Mesenchymal stem cell (in vitro differentiated cells and primary cell): ENCODE measurements at regions not wholly inside any gene's neighbourhood (a gene's known extent, or its start where the extent isn't known, plus 50 kb on each side); places are given as distances from the start of the nearest gene placed in this dataset.

Experiments
- DNase-seq: peaks from one replicate; pipeline ENCODE4 v3.0.0-alpha.2; 2013
- H2AFZ ChIP-seq: one replicate; pipeline ENCODE4 v1.6.1; 2013; ENCODE audit warnings: low read depth, mild to moderate bottlenecking, control low read depth, inconsistent platforms, low read length, moderate library complexity
- H2AK5ac ChIP-seq: 2 replicates; pipeline ENCODE4 v1.6.1; 2013; ENCODE audit warnings: low read length, moderate library complexity, mild to moderate bottlenecking, inconsistent platforms; ENCODE audit not compliant: severe bottlenecking
- H2BK120ac ChIP-seq: one replicate; pipeline ENCODE4 v1.6.1; 2013; ENCODE audit warnings: low read depth, mild to moderate bottlenecking, inconsistent platforms, low read length, moderate library complexity
- H2BK12ac ChIP-seq, 2 experiments: one replicate each; pipeline ENCODE4 v1.6.1; 2013; ENCODE audit warnings: inconsistent platforms in 2 of 2, low read length in 2 of 2, mild to moderate bottlenecking in 2 of 2, moderate library complexity in 2 of 2, control low read depth in 1 of 2
- H2BK15ac ChIP-seq: one replicate; pipeline ENCODE4 v1.6.1; 2013; ENCODE audit warnings: mild to moderate bottlenecking, low read depth, inconsistent platforms; ENCODE audit not compliant: poor library complexity, severe bottlenecking
- H2BK5ac ChIP-seq: 2 replicates; pipeline ENCODE4 v1.6.1; 2013; ENCODE audit warnings: low read depth, mild to moderate bottlenecking, low read length, control low read depth, inconsistent platforms; ENCODE audit not compliant: poor library complexity, severe bottlenecking
- H3K14ac ChIP-seq, 2 experiments: one replicate each; pipeline ENCODE4 v1.6.1; 2013; ENCODE audit warnings: inconsistent platforms in 2 of 2, low read length in 2 of 2, control low read depth in 1 of 2, mild to moderate bottlenecking in 1 of 2, moderate library complexity in 1 of 2
- H3K18ac ChIP-seq, 2 experiments: one replicate each; pipeline ENCODE4 v1.6.1; 2013; ENCODE audit warnings: inconsistent platforms in 2 of 2, low read length in 2 of 2, control low read depth in 1 of 2, low read depth in 1 of 2, mild to moderate bottlenecking in 1 of 2
- H3K23ac ChIP-seq, 2 experiments: one replicate each; pipeline ENCODE4 v1.6.1; 2013; ENCODE audit warnings: inconsistent platforms in 2 of 2, low read length in 2 of 2, mild to moderate bottlenecking in 2 of 2, moderate library complexity in 2 of 2, control low read depth in 1 of 2
- H3K27ac ChIP-seq: 2 replicates; pipeline ENCODE4 v1.5.1; 2013; ENCODE audit warnings: mild to moderate bottlenecking, moderate library complexity, low read length, control low read depth, inconsistent platforms; ENCODE audit not compliant: poor library complexity, severe bottlenecking
- H3K27me3 ChIP-seq, 2 experiments: 2 replicates each; pipeline versions ENCODE4 v1.6.1 to v1.7.0; 2013; ENCODE audit warnings: low read length in 2 of 2, mild to moderate bottlenecking in 2 of 2, moderate library complexity in 2 of 2, control low read depth in 1 of 2, inconsistent platforms in 1 of 2; ENCODE audit not compliant: control insufficient read depth in 1 of 2, insufficient read depth in 1 of 2
- H3K36me3 ChIP-seq, 2 experiments: 2 replicates each; pipeline versions ENCODE4 v1.6.1 to v1.7.0; 2013; ENCODE audit warnings: low read length in 2 of 2, control low read depth in 1 of 2, inconsistent platforms in 1 of 2, low read depth in 1 of 2, mild to moderate bottlenecking in 1 of 2; ENCODE audit not compliant: insufficient read depth in 2 of 2, control insufficient read depth in 1 of 2
- H3K4ac ChIP-seq, 2 experiments: one replicate each; pipeline ENCODE4 v1.6.1; 2013; ENCODE audit warnings: inconsistent platforms in 2 of 2, low read length in 2 of 2, mild to moderate bottlenecking in 2 of 2, moderate library complexity in 2 of 2, control low read depth in 1 of 2, low read depth in 1 of 2
- H3K4me1 ChIP-seq: 2 replicates; pipeline ENCODE4 v1.6.1; 2013; ENCODE audit warnings: low read depth, low read length, control low read depth; ENCODE audit not compliant: control insufficient read depth, insufficient read depth
- H3K4me2 ChIP-seq: 2 replicates; pipeline ENCODE4 v1.6.1; 2013; ENCODE audit warnings: low read length, mild to moderate bottlenecking, inconsistent platforms; ENCODE audit not compliant: poor library complexity, severe bottlenecking
- H3K4me3 ChIP-seq, 2 experiments: 2 replicates each; pipeline versions ENCODE4 v1.5.1 to v1.7.0; 2013; ENCODE audit warnings: low read length in 2 of 2, mild to moderate bottlenecking in 2 of 2, control low read depth in 1 of 2, low read depth in 1 of 2; ENCODE audit not compliant: insufficient read depth in 1 of 2
- H3K79me1 ChIP-seq: replicated peaks from 2 replicates; pipeline ENCODE4 v1.6.1; 2013; ENCODE audit warnings: mild to moderate bottlenecking, control low read depth, low read length, inconsistent platforms; ENCODE audit not compliant: poor library complexity, severe bottlenecking
- H3K9ac ChIP-seq: 2 replicates; pipeline ENCODE4 v1.7.0; 2013; ENCODE audit warnings: mild to moderate bottlenecking, low read length, moderate library complexity
- H3K9me3 ChIP-seq: 2 replicates; pipeline ENCODE4 v1.7.0; 2013; ENCODE audit warnings: mild to moderate bottlenecking, low read length; ENCODE audit not compliant: control insufficient read depth
- H4K8ac ChIP-seq: one replicate; pipeline ENCODE4 v1.6.1; 2013; ENCODE audit warnings: inconsistent platforms, mild to moderate bottlenecking, low read length, moderate library complexity
- H4K91ac ChIP-seq: one replicate; pipeline ENCODE4 v1.6.1; 2013; ENCODE audit warnings: mild to moderate bottlenecking, low read length, inconsistent platforms
- WGBS: methylation state at CpG from one replicate; pipeline ENCODE4 v1.1.7; 2013; ENCODE audit warnings: mixed read lengths; 5-methylcytosine and 5-hydroxymethylcytosine counted together

- Histone ChIP-seq H2BK12ac (no peak overlapping the region), H3K4me2 (no peak overlapping the region), H3K9me3 (no peaks in the 10 kb centered on the region), H3K9ac (no peak overlapping the region), H2BK120ac (no peak overlapping the region), H2AK5ac (no peak overlapping the region), H3K79me1 (no peaks in the 10 kb centered on the region), H3K23ac (no peak overlapping the region), H3K14ac (no peak overlapping the region), H2AFZ (no peak overlapping the region), H2BK15ac (no peak overlapping the region), H3K36me3 (no peaks in the 10 kb centered on the region), H3K4ac (no peak overlapping the region), H3K4me3 (no peak overlapping the region), H4K8ac (no peak overlapping the region), H2BK5ac (no peak overlapping the region), H4K91ac (no peak overlapping the region), H3K27me3 (no peaks in the 10 kb centered on the region), H3K18ac (no peak overlapping the region), H3K4me1 (peaks cover 2% of the 10 kb centered on the region), H3K27ac (no peak overlapping the region)
- WGBS = 100% methylated on average over 3 of the region's 5 CpGs
- no peak for DNase-seq
These were observed 68.0 kb upstream of the HMGA2 start for GRCh38 chr12:65756267-65756666.

- no peak overlapping the region for H3K4ac ChIP-seq
- peaks cover 2% of the 10 kb centered on the region for H3K4me1 ChIP-seq
- no peak overlapping the region for H2BK15ac ChIP-seq
- H3K9me3 ChIP-seq = no peaks in the 10 kb centered on the region
- H3K4me2 ChIP-seq = no peak overlapping the region
- H3K23ac ChIP-seq = no peak overlapping the region
- no peak overlapping the region for H3K14ac ChIP-seq
- H2AFZ ChIP-seq = no peak overlapping the region
- no peak overlapping the region for H2AK5ac ChIP-seq
- H2BK5ac ChIP-seq = no peak overlapping the region
- H4K8ac ChIP-seq = no peak overlapping the region
- no peaks in the 10 kb centered on the region for H3K36me3 ChIP-seq
- no peak overlapping the region for H3K18ac ChIP-seq
- H3K79me1 ChIP-seq = no peaks in the 10 kb centered on the region
- 41% methylated on average over 2 of the region's 2 CpGs for WGBS
- H2BK12ac ChIP-seq = no peak overlapping the region
- H4K91ac ChIP-seq = no peak overlapping the region
- H3K27me3 ChIP-seq = no peaks in the 10 kb centered on the region
- H2BK120ac ChIP-seq = no peak overlapping the region
- H3K27ac ChIP-seq = no peak overlapping the region
- no peak for DNase-seq
- H3K9ac ChIP-seq = no peak overlapping the region
- no peak overlapping the region for H3K4me3 ChIP-seq
These were observed 67.2 kb upstream of the HMGA2 start for GRCh38 chr12:65756956-65757511.

- Histone ChIP-seq H3K27me3 (no peaks in the 10 kb centered on the region), H2BK5ac (no peak overlapping the region)
These were observed 65.9 kb upstream of the HMGA2 start for GRCh38 chr12:65758401-65758800.

GRCh38 chr12:65759735-65760134 is 64.5 kb upstream of the HMGA2 start:
- Histone ChIP-seq H4K8ac (no peak overlapping the region), H3K36me3 (no peaks in the 10 kb centered on the region), H3K14ac (no peak overlapping the region), H2AFZ (no peak overlapping the region), H3K4me2 (no peak overlapping the region), H3K18ac (no peak overlapping the region), H2BK120ac (no peak overlapping the region), H3K9ac (no peak overlapping the region), H3K23ac (no peak overlapping the region), H2AK5ac (no peak overlapping the region), H2BK5ac (no peak overlapping the region), H3K4me1 (peaks cover 2% of the 10 kb centered on the region), H3K27me3 (no peaks in the 10 kb centered on the region), H2BK15ac (no peak overlapping the region), H3K4ac (no peak overlapping the region), H3K27ac (no peak overlapping the region), H2BK12ac (no peak overlapping the region), H4K91ac (no peak overlapping the region), H3K79me1 (no peaks in the 10 kb centered on the region), H3K9me3 (no peaks in the 10 kb centered on the region), H3K4me3 (no peak overlapping the region)
- WGBS = 84% methylated on average over 7 of the region's 8 CpGs
- DNase-seq = no peak

More at GRCh38 chr12:65758401-65758800, 65.9 kb upstream of the HMGA2 start:
- DNase-seq = no peak
- Histone ChIP-seq H3K23ac (no peak overlapping the region), H3K4me3 (no peak overlapping the region), H2AK5ac (no peak overlapping the region), H3K79me1 (no peaks in the 10 kb centered on the region), H3K27ac (no peak overlapping the region), H2BK120ac (no peak overlapping the region), H3K14ac (no peak overlapping the region), H2AFZ (no peak overlapping the region), H4K8ac (no peak overlapping the region), H3K18ac (no peak overlapping the region), H3K4me1 (peaks cover 2% of the 10 kb centered on the region), H2BK15ac (no peak overlapping the region), H2BK12ac (no peak overlapping the region), H3K9me3 (no peaks in the 10 kb centered on the region), H3K36me3 (no peaks in the 10 kb centered on the region), H4K91ac (no peak overlapping the region), H3K4ac (no peak overlapping the region), H3K4me2 (no peak overlapping the region), H3K9ac (no peak overlapping the region)
- WGBS = 88% methylated on average over 2 of the region's 2 CpGs
